HG03103 (cell line): ENCODE measurements at regions not wholly inside any gene's neighbourhood (a gene's known extent, or its start where the extent isn't known, plus 50 kb on each side); places are given as distances from the start of the nearest gene placed in this dataset.

Experiments used
- ATAC-seq: cut with Tn5 transposase; IDR thresholded peaks from one replicate; pipeline ENCODE4 v1.9.1; 2021; ENCODE audit warnings: low read depth; ENCODE audit not compliant: unreplicated experiment

GRCh38 chr1:87194271-87194774 is 134.4 kb upstream of the LMO4 start:
- no peak for ATAC-seq

DNA sequence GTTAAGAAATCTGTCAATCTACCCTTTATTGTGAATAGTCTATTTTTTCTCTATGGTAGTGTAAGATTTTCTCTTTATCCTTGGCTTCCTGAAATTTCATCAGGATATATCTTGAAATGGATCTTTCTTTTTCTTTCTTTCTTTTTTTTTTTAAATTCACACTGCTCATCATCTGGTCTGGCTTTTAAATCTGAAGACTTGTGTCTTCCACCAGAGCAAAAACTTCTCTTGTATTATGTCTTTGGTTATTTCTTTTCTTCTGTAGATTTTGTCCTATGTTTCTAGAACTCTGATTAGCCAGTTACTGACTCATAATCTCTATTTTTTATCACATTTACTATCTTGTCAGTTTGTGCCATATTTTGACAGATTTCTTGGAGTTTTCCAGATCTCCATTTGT is 133.8 kb upstream of the LMO4 start:
- no peak for ATAC-seq

- ATAC-seq: no peak
These were observed 132.4 kb upstream of the LMO4 start for GRCh38 chr1:87196110-87196827.

DNA sequence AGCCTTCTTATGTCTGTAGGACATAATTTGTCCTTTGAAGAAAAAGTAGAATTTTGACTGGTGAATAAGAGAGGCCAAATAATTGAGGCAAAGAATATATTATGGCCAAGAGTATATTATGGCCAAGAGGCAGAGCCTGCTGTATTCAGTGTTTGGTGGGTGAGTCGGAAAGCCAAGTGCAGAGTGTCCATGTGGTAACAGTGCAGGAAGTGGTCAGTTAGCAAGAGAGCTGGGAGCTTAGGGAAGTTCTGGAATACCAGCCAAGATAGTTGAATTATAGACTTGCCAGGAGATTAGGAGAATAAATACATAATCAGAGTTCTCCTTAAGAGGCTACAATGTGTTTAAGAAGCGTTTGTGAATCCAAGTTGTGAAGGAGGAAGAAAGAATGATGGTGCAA is 131.5 kb upstream of the LMO4 start:
- no peak for ATAC-seq

GRCh38 chr1:87197641-87198040 is 131.0 kb upstream of the LMO4 start:
- ATAC-seq: no peak

DNA sequence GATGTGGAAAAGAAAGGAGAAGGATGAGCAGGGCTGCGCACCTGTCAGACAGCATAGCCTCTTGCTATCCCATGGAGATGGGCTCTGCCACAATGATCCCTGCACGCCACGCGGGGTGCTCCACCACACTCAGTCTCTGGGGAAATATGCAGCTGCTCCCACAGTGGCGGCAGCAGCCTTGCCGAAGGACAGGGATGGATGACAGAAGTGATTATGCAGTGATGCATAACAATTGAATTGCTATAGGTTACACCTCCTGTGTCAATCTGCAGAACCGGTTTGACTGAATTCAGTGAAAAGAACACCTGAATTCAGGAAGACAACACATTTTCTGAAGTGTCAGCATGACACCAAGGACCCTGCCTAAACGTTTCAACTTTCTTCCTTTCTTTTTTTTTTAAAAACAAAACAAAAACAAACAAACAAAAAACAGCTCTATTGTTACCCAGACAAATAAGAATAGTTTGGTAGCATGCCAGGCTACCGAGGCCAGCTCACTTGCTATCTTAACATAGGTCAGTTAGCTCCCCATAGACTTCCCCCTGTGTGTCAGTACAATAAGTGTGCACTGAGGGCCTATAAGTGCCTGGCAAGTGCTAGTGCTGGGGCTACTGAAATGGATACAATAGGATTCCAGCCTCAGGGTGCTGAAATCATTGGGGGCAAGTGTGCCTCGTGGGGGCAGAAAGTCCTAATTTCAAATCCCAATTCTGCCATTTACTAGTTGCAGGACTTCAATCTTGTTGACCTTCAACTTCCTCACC is 127.6 kb upstream of the LMO4 start:
- ATAC-seq: no peak

- no peak for ATAC-seq
These were observed 126.9 kb upstream of the LMO4 start for GRCh38 chr1:87201768-87202167.

GRCh38 chr1:87202451-87202850 is 126.2 kb upstream of the LMO4 start:
- no peak for ATAC-seq

DNA sequence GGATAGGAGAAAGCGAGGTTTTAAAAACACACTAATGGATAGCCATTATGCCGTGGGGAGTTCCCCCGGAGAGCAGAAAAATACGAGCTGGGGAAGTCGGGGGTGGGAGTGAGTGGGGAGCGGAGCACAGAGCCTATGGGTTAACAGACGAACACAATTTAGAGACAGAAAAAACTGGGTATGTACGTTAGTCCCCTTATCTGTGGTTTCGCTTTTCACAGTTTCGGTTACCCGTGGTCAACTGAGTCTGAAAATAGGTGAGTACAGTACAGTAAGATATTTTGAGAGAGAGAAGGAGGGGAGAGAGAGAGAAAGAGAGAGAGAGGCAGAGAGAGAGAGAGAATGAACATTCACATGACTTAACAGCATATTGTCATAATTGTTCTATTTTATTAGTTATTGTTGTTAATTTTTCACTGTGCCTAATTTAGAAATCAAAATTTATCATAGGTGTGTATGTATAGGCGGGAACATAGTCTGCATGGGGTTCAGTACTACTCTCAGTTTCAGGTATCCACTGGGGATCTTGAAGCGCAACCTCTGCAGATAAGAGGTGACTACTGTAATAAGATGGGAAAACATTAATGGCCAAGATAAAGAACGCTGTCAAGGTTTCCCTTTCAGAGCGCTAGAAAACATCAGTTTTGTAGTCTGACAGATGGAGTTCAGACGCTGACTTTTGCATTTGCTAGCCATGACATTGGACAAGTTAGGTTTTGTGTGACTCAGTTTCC is 125.6 kb upstream of the LMO4 start:
- peak; percentile 95 for ATAC-seq

GRCh38 chr1:87203904-87204303 is 124.8 kb upstream of the LMO4 start:
- no peak for ATAC-seq

DNA sequence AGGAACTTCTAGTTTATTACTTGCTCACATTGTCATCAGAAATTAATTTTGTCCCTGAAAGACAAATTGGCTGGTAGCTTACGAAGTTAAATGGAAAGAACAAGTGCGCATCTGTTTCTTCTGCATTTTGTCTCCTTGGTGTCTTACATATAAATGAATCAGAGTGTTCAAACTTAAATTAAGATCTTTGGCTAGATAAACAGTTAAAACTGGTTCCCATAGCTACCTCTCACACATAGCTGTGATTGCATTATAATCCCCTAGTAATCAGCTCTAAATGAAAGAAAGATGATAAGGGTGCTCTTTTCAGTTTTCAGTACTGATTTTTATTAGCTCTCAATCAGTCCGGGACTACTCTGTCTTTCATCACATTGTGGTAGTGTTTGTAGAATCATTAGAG is 124.2 kb upstream of the LMO4 start:
- ATAC-seq: no peak

- no peak for ATAC-seq
These were observed 123.8 kb upstream of the LMO4 start for GRCh38 chr1:87204921-87205320.

DNA sequence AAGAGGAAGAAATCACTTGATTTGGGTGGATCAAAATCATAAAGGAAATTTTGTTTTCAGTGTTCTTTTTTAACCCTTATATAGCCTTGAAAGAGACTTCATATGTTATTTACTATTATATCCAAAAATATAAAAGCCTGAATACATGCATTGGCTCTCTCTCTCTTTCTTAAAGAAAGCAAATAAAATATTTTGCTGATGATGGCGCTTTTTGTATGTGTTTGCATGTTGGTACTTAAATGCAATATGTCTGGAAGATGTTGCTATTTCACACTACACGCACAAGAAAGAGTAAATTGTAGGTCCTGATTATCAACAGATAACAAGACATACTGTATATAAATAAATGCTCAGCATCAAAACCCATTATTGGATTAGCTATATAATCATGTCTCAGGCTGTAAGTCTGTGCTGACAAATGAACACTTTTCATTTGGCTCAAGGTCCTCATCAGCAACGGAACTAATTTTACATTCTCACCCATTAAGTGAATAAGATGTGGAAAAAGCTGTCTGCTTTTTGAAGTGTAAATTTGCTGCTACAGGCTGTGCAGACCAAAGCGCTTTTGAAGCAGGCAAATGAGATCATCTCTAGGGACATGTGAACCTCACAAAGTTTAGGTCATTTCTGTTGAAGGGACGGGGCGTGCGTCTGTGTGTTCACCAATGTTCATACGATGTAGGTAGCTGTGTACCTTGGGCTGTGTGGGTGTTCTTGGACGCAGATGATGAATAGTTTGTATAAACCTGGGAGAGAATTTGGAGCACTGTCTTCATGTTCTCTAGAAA is 122.4 kb upstream of the LMO4 start:
- no peak for ATAC-seq

GRCh38 chr1:87208080-87208479 is 120.6 kb upstream of the LMO4 start:
- no peak for ATAC-seq

DNA sequence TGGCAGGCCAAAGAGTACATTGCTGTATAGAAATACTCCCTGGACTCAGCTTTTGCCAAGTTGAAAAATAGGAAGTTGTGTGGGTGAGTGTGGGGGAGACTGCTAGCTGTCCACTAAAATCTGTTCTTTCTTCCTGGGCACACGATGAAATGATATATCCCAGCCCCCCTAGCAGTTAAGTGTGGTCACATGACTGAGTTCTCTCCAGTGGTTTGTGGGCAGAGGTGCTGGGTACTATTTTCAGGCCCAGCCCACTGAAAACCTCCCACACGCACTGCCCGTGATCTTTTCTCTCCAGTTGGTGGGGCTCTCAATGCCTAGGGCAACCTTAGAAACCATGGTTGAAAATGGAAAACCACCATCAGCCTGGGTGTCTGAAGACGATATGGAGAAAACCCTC is 119.7 kb upstream of the LMO4 start:
- ATAC-seq: no peak

DNA sequence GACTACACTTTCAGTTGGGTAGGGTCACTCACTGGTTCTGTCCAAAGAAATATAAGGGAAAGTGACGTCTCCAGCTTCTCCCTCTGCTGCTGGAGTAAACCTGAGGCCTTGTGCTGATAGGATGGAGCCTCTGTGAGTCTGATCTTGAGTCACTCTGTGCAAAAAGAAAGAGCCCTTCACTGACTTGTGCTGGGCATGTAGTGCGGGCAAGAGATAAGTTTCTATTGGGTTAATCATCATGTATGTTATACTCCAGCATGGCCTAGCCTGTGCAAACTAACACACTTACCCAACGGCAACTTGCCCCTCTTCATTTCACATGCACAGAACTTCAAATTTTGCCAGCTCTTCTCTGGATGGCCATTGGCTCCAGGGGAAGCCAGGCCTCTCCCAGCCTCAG is 118.5 kb upstream of the LMO4 start:
- ATAC-seq: no peak

- ATAC-seq: no peak
These were observed 116.1 kb upstream of the LMO4 start for GRCh38 chr1:87212431-87213134.

- ATAC-seq: no peak
These were observed 115.6 kb upstream of the LMO4 start for GRCh38 chr1:87213135-87213515.

DNA sequence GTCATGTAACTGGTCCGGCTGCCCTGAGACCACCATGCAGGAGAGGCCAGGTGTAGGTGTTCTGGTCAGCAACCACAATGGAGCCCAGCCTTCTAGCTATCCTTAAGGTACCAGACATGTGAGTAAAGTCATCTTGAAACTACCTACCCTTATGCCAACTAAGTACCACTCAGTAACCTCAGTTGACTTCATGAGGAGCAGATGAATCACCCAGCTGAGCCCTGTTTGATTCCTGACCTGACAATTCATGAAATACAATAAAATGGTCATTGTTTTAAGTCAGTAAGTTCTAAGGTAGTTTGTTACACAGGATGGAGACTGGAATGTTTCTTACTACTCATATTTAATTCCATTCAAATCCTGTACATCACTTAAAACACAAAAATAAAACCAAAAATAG is 113.1 kb upstream of the LMO4 start:
- no peak for ATAC-seq

DNA sequence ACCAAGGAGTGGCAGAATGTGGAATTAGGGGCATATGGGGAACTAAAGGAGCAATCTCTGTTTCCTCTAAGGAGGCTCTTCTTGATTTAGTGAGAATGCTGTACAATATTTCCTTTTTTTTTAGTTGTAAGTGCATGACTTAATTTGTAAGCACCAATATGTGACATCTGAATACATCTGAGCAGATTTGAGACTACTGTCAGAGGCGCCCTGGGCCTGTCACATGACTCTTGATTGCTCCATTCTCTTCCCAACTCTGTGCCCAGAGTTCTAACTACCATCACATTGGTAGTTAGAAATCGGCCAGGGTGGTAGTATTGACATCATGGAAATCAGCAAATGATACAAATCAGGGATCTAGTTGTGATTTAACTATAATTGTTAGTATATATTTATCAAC is 110.1 kb upstream of the LMO4 start:
- ATAC-seq: no peak
